ENCODE measurements at regions not wholly inside any gene's neighbourhood (a gene's known extent, or its start where the extent isn't known, plus 50 kb on each side); places are given as distances from the start of the nearest gene placed in this dataset.

GRCh38 chr3:96319166-96319565 lies 495.2 kb upstream of the EPHA6 start:
- ChIA-PET CTCF (no interaction called here), POLR2A (ENCODE audit: low non-redundant PET) (no interaction called here)
- no peak for TF ChIP-seq CTCF (conservative IDR thresholded peaks at IDR 0.05; ENCODE audit: low read depth, low read length)
- no peak for TF ChIP-seq EZH2 (IDR thresholded peaks at IDR 0.05; ENCODE audit: borderline replicate concordance, low read depth, low read length, poor library complexity, severe bottlenecking)
- no peak overlapping the region for H3K27ac ChIP-seq (ENCODE audit: low read depth, low read length, poor library complexity, severe bottlenecking)
- H3K4me3 ChIP-seq (ENCODE audit: low read depth, low read length, poor library complexity, severe bottlenecking): no peak overlapping the region
- no TSS peak for BruUV-seq (replicated peaks)
- no peaks in the 10 kb centered on the region for H3K27me3 ChIP-seq (replicated peaks; ENCODE audit: insufficient read depth, low read depth, low read length, poor library complexity)
- no peaks in the 10 kb centered on the region for H3K4me1 ChIP-seq (ENCODE audit: insufficient read depth, low read length, poor library complexity, severe bottlenecking)
- DNase-seq (ENCODE audit: low spot score): no peak
- intact Hi-C loops (cut with micrococcal nuclease; ENCODE audit: unreplicated experiment): no loop called here
- H3K36me3 ChIP-seq (ENCODE audit: insufficient read depth, low read length, poor library complexity, severe bottlenecking): no peaks in the 10 kb centered on the region
- peaks cover 14% of the 10 kb centered on the region for H3K9me3 ChIP-seq (ENCODE audit: low read depth, low read length, poor library complexity, severe bottlenecking)

GRCh38 chr3:96324087-96324486 lies 490.3 kb upstream of the EPHA6 start:
- no peak for TF ChIP-seq CTCF (conservative IDR thresholded peaks at IDR 0.05; ENCODE audit: low read depth, low read length)
- TF ChIP-seq EZH2 (IDR thresholded peaks at IDR 0.05; ENCODE audit: borderline replicate concordance, low read depth, low read length, poor library complexity, severe bottlenecking): no peak
- no peak overlapping the region for H3K4me3 ChIP-seq (ENCODE audit: low read depth, low read length, poor library complexity, severe bottlenecking)
- no peaks in the 10 kb centered on the region for H3K27me3 ChIP-seq (replicated peaks; ENCODE audit: insufficient read depth, low read depth, low read length, poor library complexity)
- no peak for DNase-seq (ENCODE audit: low spot score)
- intact Hi-C loops (cut with micrococcal nuclease; ENCODE audit: unreplicated experiment): no loop called here
- no peaks in the 10 kb centered on the region for H3K4me1 ChIP-seq (ENCODE audit: insufficient read depth, low read length, poor library complexity, severe bottlenecking)
- CTCF ChIA-PET: no interaction called here
- BruUV-seq (replicated peaks): no TSS peak
- peaks cover 14% of the 10 kb centered on the region for H3K9me3 ChIP-seq (ENCODE audit: low read depth, low read length, poor library complexity, severe bottlenecking)
- POLR2A ChIA-PET (ENCODE audit: low non-redundant PET): no interaction called here
- no peaks in the 10 kb centered on the region for H3K36me3 ChIP-seq (ENCODE audit: insufficient read depth, low read length, poor library complexity, severe bottlenecking)
- no peak overlapping the region for H3K27ac ChIP-seq (ENCODE audit: low read depth, low read length, poor library complexity, severe bottlenecking)

GRCh38 chr3:96330795-96331194 lies 483.6 kb upstream of the EPHA6 start:
- H3K4me3 ChIP-seq (ENCODE audit: low read depth, low read length, poor library complexity, severe bottlenecking): no peak overlapping the region
- no peaks in the 10 kb centered on the region for H3K4me1 ChIP-seq (ENCODE audit: insufficient read depth, low read length, poor library complexity, severe bottlenecking)
- no peaks in the 10 kb centered on the region for H3K36me3 ChIP-seq (ENCODE audit: insufficient read depth, low read length, poor library complexity, severe bottlenecking)
- BruUV-seq (replicated peaks): no TSS peak
- no peaks in the 10 kb centered on the region for H3K27me3 ChIP-seq (replicated peaks; ENCODE audit: insufficient read depth, low read depth, low read length, poor library complexity)
- H3K27ac ChIP-seq (ENCODE audit: low read depth, low read length, poor library complexity, severe bottlenecking): no peak overlapping the region
- POLR2A ChIA-PET (ENCODE audit: low non-redundant PET): no interaction called here
- no peak for DNase-seq (ENCODE audit: low spot score)
- peaks cover 17% of the 10 kb centered on the region for H3K9me3 ChIP-seq (ENCODE audit: low read depth, low read length, poor library complexity, severe bottlenecking)
- TF ChIP-seq CTCF (conservative IDR thresholded peaks at IDR 0.05; ENCODE audit: low read depth, low read length) (no peak), EZH2 (IDR thresholded peaks at IDR 0.05; ENCODE audit: borderline replicate concordance, low read depth, low read length, poor library complexity, severe bottlenecking) (no peak)
- intact Hi-C loops (cut with micrococcal nuclease; ENCODE audit: unreplicated experiment): no loop called here
- CTCF ChIA-PET: no interaction called here
